CD4-positive, alpha-beta T cell treated with Interleukin-4 for 1 hour (primary cell): ENCODE measurements at regions not wholly inside any gene's neighbourhood (a gene's known extent, or its start where the extent isn't known, plus 50 kb on each side); places are given as distances from the start of the nearest gene placed in this dataset.
"Not testable (repeated sequence)": the region's sequence is repeated elsewhere in the genome, so short reads cannot be mapped to it uniquely, and the experiment has no call there.

ENCODE experiments used
- DNase-seq, 2 donors: peaks; one replicate each; pipeline ENCODE4 v3.0.0-alpha.2; 2020 to 2022

DNA sequence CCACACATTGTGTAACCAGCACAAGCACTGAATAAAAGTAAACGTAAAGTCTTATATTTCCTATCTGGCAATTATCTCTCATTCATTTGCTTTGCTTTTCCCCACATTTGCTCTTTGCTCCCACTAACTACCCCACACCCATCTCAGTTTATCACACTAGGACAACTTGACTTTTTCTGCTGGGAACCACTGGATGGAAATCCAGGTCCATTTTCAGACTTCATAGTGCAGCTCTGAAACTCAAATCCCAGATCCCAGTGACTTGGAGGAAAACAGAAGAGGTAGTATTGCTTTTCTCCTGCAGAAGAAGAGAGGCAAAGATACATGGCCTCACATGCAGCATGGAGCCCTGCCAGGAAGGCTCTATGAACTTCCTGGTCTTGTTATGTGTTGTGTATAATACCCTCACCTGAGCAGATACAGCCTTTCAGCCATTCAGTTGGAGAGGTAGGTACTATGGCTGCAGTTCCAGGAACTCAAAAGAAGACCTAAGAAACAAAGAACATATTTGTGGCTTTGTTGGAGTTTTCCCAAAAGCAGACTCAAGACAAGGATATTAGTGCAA is 90.0 kb upstream of the NIPBL start:
- DNase-seq = no peak

DNA sequence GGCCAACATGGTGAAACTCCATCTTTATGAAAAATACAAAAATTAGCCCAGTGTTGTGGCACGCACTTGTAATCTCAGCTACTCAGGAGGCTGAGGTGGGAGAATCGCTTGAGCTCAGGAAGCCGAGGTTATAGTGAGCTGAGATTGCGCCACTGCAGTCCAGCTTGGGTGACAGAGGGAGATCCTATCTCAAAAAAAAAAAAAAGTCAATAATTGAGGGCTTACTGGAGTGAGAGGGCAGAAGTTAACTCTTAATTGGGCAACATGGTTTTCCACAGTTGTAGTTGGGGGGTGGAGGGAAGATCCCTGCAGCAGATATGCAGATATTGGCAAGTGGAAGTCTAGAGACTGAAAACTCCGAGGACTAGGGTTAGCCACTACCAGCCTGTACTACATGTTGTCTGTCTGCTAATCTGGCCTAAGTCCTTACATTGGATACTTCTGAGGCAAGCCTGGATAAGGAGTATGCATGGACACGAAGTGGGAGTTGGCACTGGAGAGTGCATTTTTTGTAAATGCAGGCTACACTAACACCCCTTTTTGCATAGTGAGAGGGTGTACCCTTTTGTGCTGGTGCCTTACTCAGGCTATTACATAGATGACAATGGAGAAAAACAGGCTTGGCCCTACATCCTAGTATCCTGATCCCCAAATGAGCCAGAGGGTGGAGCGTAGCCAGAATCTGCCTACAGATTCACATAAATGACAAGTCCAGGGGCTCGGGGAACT is 89.0 kb upstream of the NIPBL start:
- DNase-seq = no peak

DNA sequence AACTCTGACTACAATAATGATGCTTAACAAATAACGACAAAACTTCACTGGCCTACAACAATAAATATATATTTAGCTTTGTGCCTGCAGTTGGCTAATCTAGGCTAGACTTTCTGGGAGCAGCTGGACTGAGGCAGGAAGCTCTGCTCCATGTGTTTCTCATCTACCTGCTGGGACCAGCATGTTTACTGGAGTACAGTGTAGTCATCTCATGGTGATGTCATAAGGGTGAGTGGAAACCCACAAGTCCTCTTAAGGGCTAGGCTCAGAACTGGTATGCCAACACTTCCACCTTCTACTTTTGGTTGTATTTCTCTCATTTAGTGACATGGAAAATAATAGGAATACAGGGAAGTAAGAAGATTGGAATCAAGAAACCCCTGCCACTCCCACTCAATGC is 85.7 kb upstream of the NIPBL start:
- DNase-seq = no peak

GRCh38 chr5:36792560-36793180 is 83.9 kb upstream of the NIPBL start:
- DNase-seq = no peak

DNA sequence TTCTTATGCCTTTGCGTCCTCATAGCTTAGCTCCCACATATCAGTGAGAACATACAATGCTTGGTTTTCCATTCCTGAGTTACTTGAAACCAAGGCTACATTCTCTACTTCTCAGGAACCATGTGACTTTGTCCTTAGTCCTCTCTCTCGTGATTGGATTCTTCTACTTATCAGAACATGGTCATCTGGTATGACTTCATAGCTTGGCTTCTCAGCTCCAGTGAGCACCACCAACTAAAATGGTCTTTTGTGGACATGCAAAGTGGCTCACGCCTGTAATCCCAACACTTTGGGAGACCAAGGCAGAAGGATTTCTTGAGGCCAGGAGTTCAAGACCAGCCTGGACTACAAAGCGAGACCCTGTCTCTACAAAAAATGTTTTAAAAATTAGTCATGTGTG is 81.2 kb upstream of the NIPBL start:
- no peak for DNase-seq

DNA sequence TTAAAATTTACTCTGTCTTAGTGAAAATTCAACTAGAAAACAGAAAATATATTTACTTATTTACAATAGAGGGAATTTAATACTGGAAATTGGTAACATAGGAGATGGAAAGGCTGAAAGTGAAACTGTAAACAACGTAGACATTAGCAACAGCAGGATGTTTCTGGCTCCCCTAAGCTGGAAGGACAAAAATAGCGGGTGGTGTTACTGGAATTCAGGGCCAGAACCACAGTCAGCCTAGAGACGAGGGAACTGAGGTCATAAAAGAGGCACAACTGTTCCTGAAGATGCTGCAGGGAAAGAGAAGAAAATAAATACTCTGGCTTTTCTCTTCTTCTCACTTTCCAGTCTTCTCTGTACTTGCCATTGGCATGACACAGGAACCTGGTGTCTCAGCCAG is 80.4 kb upstream of the NIPBL start:
- no peak for DNase-seq

- DNase-seq = no peak
Measured at GRCh38 chr5:36801523-36801922, 75.0 kb upstream of the NIPBL start.

- DNase-seq = no peak
Measured at GRCh38 chr5:36802187-36802586, 74.4 kb upstream of the NIPBL start.

GRCh38 chr5:36813249-36813648 is 63.3 kb upstream of the NIPBL start:
- DNase-seq = not testable (repeated sequence)

DNA sequence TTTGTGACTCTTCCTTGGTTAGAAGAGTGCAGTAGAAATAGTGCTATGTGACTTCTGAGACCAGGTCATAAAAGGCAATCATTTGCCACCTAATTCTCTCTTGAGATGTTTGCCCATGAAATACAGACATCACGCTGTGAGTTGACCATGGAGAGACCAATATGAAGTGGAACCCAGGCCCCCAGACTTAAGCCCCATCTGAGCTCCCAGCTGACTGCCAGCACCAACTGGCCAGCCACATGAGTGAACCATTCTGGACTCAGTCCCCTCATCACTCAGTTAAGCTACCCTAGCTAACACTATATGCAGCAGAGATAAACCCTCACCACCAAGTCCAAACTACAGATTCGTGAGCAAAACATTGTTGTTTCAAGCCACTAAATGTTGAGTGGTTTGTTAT is 60.7 kb upstream of the NIPBL start:
- DNase-seq = no peak

GRCh38 chr5:36820900-36821299 is 55.7 kb upstream of the NIPBL start:
- DNase-seq = peak in 1 of 2 donors; percentile 11

DNA sequence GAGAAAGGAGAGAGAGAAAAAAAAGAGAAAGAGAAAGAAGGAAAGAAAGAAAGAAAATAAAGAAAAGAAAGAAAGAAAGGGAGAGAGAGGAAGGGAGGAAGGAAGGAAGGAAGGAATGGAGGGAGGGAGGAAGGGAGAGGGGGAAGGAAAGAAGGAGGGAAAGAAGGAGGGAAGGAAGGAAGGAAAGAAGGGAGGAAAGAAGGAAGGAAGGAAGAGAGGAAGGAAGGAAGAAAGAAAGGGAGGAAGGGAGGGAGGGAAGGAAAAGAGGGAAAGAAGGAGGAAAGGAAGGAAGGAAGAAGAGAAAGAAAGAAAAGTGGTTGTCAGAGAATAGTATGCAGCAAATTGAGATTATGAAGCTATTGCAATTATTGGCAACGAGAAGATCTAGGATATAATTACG is 49.9 kb upstream of the NIPBL start:
- no peak for DNase-seq
